CD4-positive, alpha-beta T cell (primary cell): ENCODE measurements at regions not wholly inside any gene's neighbourhood (a gene's known extent, or its start where the extent isn't known, plus 50 kb on each side); places are given as distances from the start of the nearest gene placed in this dataset.

Experiments
- ATAC-seq: fragments of 200-7000 bp; cut with Tn5 transposase; one replicate; pipeline ENCODE4 v1.10.0; 2022; ENCODE audit warnings: mild to moderate bottlenecking; ENCODE audit not compliant: poor library complexity
- CTCF ChIA-PET: fragments of 350-600 bp; sonication (Branson Sonifier 250); formaldehyde crosslinking; loops from one replicate; lab custom pipeline; 2021; ENCODE audit warnings: antibody characterized with exemption, inconsistent platforms; lab: Charles Lee
- POLR2A ChIA-PET: fragments of 350-600 bp; sonication (Branson Sonifier 250); formaldehyde crosslinking; loops from one replicate; lab custom pipeline; 2021; ENCODE audit warnings: antibody characterized with exemption, inconsistent platforms; lab: Charles Lee
- DNase-seq, 14 experiments: peaks; one replicate each; pipeline ENCODE4 v3.0.0-alpha.2; 2013 to 2020; ENCODE audit warnings: mixed read lengths in 2 of 14
- H3K27ac ChIP-seq, 2 donors: one replicate each; pipeline versions ENCODE4 v1.5.1 to v1.7.0; 2013; ENCODE audit warnings: low read length in 2 of 2, low read depth in 1 of 2, mild to moderate bottlenecking in 1 of 2
- H3K27me3 ChIP-seq, 2 experiments: 1 replicate in 1 of 2; 2 replicates in 1 of 2; pipeline versions ENCODE4 v1.6.1 to v1.7.0; 2013; ENCODE audit warnings: low read length in 2 of 2, control low read depth in 1 of 2, mild to moderate bottlenecking in 1 of 2, moderate library complexity in 1 of 2; ENCODE audit not compliant: insufficient read depth in 2 of 2, control insufficient read depth in 1 of 2
- H3K36me3 ChIP-seq: one replicate; pipeline ENCODE4 v1.6.1; 2013; ENCODE audit warnings: low read length, control low read depth; ENCODE audit not compliant: insufficient read depth
- H3K4me1 ChIP-seq: one replicate; pipeline ENCODE4 v1.6.1; 2013; ENCODE audit warnings: low read length, control low read depth; ENCODE audit not compliant: insufficient read depth
- H3K4me3 ChIP-seq: one replicate; pipeline ENCODE4 v1.5.1; 2013; ENCODE audit warnings: mild to moderate bottlenecking, low read length, moderate library complexity
- H3K9me3 ChIP-seq, 2 experiments: 1 replicate in 1 of 2; 2 replicates in 1 of 2; pipeline versions ENCODE4 v1.6.1 to v1.7.0; 2013; ENCODE audit warnings: low read length in 2 of 2, mild to moderate bottlenecking in 2 of 2, control low read depth in 1 of 2, moderate library complexity in 1 of 2; ENCODE audit not compliant: control insufficient read depth in 1 of 2, insufficient read depth in 1 of 2
- H3K27ac Mint-ChIP-seq: one replicate; pipeline ENCODE4 v1.8.0; 2020; ENCODE audit warnings: mixed read lengths
- H3K27me3 Mint-ChIP-seq: one replicate; pipeline ENCODE4 v1.8.0; 2021; ENCODE audit warnings: mixed read lengths
- H3K36me3 Mint-ChIP-seq: one replicate; pipeline ENCODE4 v1.8.0; 2021; ENCODE audit warnings: low read depth, mixed read lengths
- H3K4me1 Mint-ChIP-seq: one replicate; pipeline ENCODE4 v1.8.0; 2021; ENCODE audit warnings: low read depth, mixed read lengths
- H3K4me3 Mint-ChIP-seq: one replicate; pipeline ENCODE4 v1.8.0; 2020; ENCODE audit warnings: mild to moderate bottlenecking, mixed read lengths
- H3K9me3 Mint-ChIP-seq: one replicate; pipeline ENCODE4 v1.8.0; 2020; ENCODE audit warnings: mixed read lengths
- intact Hi-C, 2 experiments: fragments of 100-400 bp; cut with DNase I in 1 of 2; cut with micrococcal nuclease in 1 of 2; formaldehyde crosslinking; loops; one replicate each; pipeline versions ENCODE4 v1.15.1 to v1.9.0; 2023 to 2025; cut with DNase I, micrococcal nuclease
- TF ChIP-seq, protein P1 (sequence below): fragments of 200-600 bp; IDR thresholded peaks from one replicate; pipeline ENCODE4 v1.8.0; 2022; ENCODE audit warnings: antibody characterized with exemption, mild to moderate bottlenecking

DNA sequence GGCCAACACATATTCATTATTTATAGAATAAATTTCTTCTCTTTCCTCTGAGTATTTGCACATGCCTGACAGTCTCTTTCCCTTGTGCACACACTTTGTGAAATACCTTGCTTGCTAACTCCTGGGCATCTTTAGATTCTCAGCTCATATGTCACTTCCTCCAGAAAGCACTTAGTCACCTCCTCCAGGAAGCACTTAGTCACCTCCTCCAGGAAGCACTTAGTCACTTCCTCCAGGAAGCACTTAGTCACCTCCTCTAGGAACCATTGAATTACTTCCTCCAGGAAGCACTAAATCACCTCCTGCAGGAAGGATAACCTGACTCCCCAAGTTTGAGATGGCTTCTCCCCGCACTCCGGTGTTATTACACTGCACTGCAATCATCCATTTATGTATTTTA is 462.5 kb upstream of the EEF2KMT start:
- no peak for ATAC-seq
- ChIA-PET CTCF (no interaction called here), POLR2A (no interaction called here)

DNA sequence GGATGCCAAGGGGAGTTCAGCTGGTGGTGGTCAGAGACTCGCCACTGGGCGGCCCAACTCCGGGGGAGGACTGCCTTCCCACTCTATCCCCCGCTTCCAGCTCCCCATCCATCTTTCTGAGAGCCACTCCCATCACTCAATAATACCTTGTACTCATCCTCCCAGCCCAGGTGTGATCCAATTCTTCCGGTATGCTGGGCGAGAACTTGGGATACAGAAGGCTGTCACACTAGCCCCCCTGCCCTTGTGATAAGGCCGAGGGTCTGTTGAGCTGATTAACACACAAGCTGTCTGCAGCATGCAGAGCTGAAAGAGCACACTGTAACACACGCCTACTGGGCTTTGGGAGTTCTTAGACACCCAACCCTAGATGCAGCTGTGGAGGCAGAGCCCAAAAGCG is 460.4 kb upstream of the EEF2KMT start:
- H3K27ac ChIP-seq = no peak overlapping the region
- no peak overlapping the region for H3K4me3 ChIP-seq
- TF ChIP-seq, protein P1, sequence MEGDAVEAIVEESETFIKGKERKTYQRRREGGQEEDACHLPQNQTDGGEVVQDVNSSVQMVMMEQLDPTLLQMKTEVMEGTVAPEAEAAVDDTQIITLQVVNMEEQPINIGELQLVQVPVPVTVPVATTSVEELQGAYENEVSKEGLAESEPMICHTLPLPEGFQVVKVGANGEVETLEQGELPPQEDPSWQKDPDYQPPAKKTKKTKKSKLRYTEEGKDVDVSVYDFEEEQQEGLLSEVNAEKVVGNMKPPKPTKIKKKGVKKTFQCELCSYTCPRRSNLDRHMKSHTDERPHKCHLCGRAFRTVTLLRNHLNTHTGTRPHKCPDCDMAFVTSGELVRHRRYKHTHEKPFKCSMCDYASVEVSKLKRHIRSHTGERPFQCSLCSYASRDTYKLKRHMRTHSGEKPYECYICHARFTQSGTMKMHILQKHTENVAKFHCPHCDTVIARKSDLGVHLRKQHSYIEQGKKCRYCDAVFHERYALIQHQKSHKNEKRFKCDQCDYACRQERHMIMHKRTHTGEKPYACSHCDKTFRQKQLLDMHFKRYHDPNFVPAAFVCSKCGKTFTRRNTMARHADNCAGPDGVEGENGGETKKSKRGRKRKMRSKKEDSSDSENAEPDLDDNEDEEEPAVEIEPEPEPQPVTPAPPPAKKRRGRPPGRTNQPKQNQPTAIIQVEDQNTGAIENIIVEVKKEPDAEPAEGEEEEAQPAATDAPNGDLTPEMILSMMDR = no peak
- no peaks in the 10 kb centered on the region for H3K36me3 Mint-ChIP-seq
- no peak for ATAC-seq
- peaks cover 0 to 15% of the 10 kb centered on the region in 2 experiments for H3K9me3 ChIP-seq
- peaks cover 10% of the 10 kb centered on the region for H3K9me3 Mint-ChIP-seq
- no peaks in the 10 kb centered on the region for H3K27me3 Mint-ChIP-seq
- H3K4me1 Mint-ChIP-seq = no peaks in the 10 kb centered on the region
- ChIA-PET CTCF (no interaction called here), POLR2A (no interaction called here)
- intact Hi-C loops = no loop called here
- peaks cover 0 to 3% of the 10 kb centered on the region in 2 experiments for H3K27me3 ChIP-seq
- no peaks in the 10 kb centered on the region for H3K36me3 ChIP-seq
- no peak overlapping the region for H3K27ac Mint-ChIP-seq
- no peaks in the 10 kb centered on the region for H3K4me1 ChIP-seq
- DNase-seq = no peak
- H3K4me3 Mint-ChIP-seq = no peak overlapping the region

More for the DNA sequence above, 462.5 kb upstream of the EEF2KMT start:
- no peaks in the 10 kb centered on the region for H3K27me3 Mint-ChIP-seq
- DNase-seq = no peak
- Histone ChIP-seq H3K27ac (no peak overlapping the region), H3K9me3 (peaks cover 0 to 19% of the 10 kb centered on the region in 2 experiments), H3K27me3 (peaks cover 0 to under 1% of the 10 kb centered on the region in 2 experiments), H3K4me3 (no peak overlapping the region), H3K36me3 (no peaks in the 10 kb centered on the region), H3K4me1 (no peaks in the 10 kb centered on the region)
- peaks cover 10% of the 10 kb centered on the region for H3K9me3 Mint-ChIP-seq
- no peak overlapping the region for H3K27ac Mint-ChIP-seq
- no peak overlapping the region for H3K4me3 Mint-ChIP-seq
- H3K4me1 Mint-ChIP-seq = no peaks in the 10 kb centered on the region
- intact Hi-C loops = no loop called here
- H3K36me3 Mint-ChIP-seq = no peaks in the 10 kb centered on the region
- TF ChIP-seq, protein P1 = no peak

DNA sequence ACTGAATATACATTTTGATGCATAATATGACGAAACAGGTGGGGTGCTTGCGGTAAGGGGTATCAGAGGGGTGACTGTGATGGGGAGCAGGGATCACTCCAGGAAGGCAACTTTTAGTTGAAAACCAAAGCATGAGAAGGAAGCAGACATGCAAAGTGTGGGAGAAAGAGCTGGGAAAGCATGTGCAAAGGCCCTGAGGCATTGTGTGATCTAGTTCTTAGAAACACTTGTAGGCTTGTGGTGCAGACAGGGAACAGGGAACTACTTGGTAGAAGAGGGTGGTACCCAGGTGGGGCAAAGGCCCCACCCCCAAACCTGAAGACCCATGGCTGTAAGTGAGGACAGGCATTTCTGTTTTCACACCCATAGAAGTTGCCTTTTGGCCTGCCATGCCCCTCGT is 459.9 kb upstream of the EEF2KMT start:
- Mint-ChIP-seq H3K9me3 (peaks cover 10% of the 10 kb centered on the region), H3K4me1 (no peaks in the 10 kb centered on the region), H3K4me3 (no peak overlapping the region), H3K27ac (no peak overlapping the region), H3K36me3 (no peaks in the 10 kb centered on the region), H3K27me3 (no peaks in the 10 kb centered on the region)
- no peak overlapping the region for H3K27ac ChIP-seq
- H3K27me3 ChIP-seq = peaks cover 0 to 3% of the 10 kb centered on the region in 2 experiments
- H3K36me3 ChIP-seq = no peaks in the 10 kb centered on the region
- intact Hi-C loops = no loop called here
- ChIA-PET CTCF (no interaction called here), POLR2A (no interaction called here)
- no peak for ATAC-seq
- H3K4me3 ChIP-seq = no peak overlapping the region
- H3K4me1 ChIP-seq = no peaks in the 10 kb centered on the region
- TF ChIP-seq, protein P1 = no peak
- H3K9me3 ChIP-seq = peaks cover 4 to 15% of the 10 kb centered on the region in 2 experiments
- no peak for DNase-seq
